ENCODE measurements at regions not wholly inside any gene's neighbourhood (a gene's known extent, or its start where the extent isn't known, plus 50 kb on each side); places are given as distances from the start of the nearest gene placed in this dataset.
A peak's percentile ranks its signal among the peaks of the same experiment; 100 is the strongest.

DNA sequence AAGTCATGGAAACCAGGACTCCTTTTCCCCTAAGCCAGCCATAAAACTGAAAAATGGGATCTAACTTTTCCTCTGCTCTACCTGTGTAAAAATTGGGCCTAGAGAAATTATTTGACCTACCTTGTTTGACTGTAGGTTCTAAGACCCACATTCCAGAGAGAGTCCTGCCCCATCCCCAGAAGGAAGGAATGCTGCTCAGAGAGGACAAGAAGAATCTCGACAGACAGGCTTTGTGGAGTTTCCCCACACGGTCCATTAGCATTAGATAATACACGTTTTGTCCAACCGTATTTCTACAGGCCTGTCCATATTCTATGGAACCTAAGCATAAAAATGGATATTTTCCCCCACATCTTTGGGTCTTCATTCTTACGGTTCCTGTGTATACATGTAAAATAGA is 403.3 kb downstream of the METTL4 start:
- peaks cover 14% of the 10 kb centered on the region for H3K4me1 Mint-ChIP-seq
- DNase-seq (ENCODE audit: low spot score in 2 of 2, unreplicated experiment in 2 of 2), result no peak
- H3K27ac Mint-ChIP-seq, result peak overlapping the region; percentile 70
- H3K36me3 Mint-ChIP-seq, result no peaks in the 10 kb centered on the region
- H3K27me3 Mint-ChIP-seq (ENCODE audit: low read depth), result no peaks in the 10 kb centered on the region
- no peak overlapping the region for H3K4me3 Mint-ChIP-seq
- peaks cover 31% of the 10 kb centered on the region for H3K9me3 Mint-ChIP-seq
- TF ChIP-seq, protein P1, sequence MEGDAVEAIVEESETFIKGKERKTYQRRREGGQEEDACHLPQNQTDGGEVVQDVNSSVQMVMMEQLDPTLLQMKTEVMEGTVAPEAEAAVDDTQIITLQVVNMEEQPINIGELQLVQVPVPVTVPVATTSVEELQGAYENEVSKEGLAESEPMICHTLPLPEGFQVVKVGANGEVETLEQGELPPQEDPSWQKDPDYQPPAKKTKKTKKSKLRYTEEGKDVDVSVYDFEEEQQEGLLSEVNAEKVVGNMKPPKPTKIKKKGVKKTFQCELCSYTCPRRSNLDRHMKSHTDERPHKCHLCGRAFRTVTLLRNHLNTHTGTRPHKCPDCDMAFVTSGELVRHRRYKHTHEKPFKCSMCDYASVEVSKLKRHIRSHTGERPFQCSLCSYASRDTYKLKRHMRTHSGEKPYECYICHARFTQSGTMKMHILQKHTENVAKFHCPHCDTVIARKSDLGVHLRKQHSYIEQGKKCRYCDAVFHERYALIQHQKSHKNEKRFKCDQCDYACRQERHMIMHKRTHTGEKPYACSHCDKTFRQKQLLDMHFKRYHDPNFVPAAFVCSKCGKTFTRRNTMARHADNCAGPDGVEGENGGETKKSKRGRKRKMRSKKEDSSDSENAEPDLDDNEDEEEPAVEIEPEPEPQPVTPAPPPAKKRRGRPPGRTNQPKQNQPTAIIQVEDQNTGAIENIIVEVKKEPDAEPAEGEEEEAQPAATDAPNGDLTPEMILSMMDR (IDR thresholded peaks at IDR 0.05; ENCODE audit: unreplicated experiment), result no peak

DNA sequence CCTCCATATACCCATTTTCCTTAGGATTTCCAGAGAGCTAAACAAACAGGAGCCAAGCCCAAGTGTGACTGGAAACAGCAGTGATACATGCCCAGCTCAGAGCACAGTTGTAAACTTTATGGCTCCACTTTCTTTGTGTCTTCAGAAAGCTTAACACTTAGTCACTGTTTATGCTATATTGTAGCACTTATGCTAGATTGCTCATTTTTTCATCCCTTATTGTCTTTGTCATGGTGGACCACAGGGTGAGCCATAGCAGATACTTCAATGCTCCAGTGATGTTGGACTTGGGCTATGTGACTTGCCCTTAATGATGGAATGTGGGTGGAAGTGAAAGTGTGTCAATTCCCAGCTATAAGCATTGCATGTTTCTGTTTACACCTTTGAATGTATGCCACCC is 401.6 kb downstream of the METTL4 start:
- TF ChIP-seq, protein P1 (IDR thresholded peaks at IDR 0.05; ENCODE audit: unreplicated experiment), result no peak
- peaks cover 31% of the 10 kb centered on the region for H3K9me3 Mint-ChIP-seq
- DNase-seq (ENCODE audit: low spot score in 2 of 2, unreplicated experiment in 2 of 2), result no peak
- no peak overlapping the region for H3K4me3 Mint-ChIP-seq
- no peaks in the 10 kb centered on the region for H3K36me3 Mint-ChIP-seq
- no peaks in the 10 kb centered on the region for H3K27me3 Mint-ChIP-seq (ENCODE audit: low read depth)
- peaks cover 16% of the 10 kb centered on the region for H3K4me1 Mint-ChIP-seq
- H3K27ac Mint-ChIP-seq, result no peak overlapping the region

DNA sequence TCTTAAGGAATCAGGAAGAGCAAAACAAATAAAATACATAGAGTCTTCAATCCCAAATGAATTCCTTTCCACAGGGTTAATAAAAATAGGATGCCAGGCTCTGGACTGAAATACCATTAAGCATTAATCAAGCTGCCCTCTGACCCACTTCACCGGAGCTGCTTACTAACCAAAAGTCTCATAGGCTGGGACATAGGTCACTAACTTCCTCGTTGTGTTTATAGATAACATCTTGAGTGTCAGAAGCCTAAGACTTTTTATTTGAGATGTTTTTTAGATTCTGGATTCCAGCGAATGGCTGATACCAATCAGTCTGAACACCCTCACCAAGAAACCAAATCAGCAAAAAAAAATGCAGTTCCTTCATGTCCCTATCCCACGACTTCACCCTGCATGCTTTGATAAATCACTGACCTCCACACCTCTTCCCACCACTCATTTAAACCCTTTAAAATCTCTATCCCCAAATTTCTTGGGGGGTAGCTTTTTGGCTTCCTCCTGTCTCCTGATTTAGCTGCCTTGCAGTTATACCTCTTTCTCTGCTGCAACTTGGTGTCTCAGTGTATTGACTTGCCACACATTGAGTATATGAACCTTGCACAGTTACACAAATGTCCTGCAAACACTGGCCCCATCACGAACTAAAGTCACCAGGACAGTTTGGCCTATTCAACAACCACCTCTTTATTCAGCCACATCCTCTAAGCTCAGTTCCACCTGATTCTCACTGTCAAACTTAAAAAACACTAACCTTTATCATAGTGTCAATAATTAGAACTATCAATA is 399.3 kb downstream of the METTL4 start:
- Mint-ChIP-seq H3K27ac (peak overlapping the region; percentile 3), H3K36me3 (no peaks in the 10 kb centered on the region), H3K4me3 (no peak overlapping the region), H3K9me3 (peaks cover 20% of the 10 kb centered on the region), H3K27me3 (ENCODE audit: low read depth) (no peaks in the 10 kb centered on the region), H3K4me1 (peaks cover 16% of the 10 kb centered on the region)
- no peak for DNase-seq (ENCODE audit: low spot score in 2 of 2, unreplicated experiment in 2 of 2)
- TF ChIP-seq, protein P1 (IDR thresholded peaks at IDR 0.05; ENCODE audit: unreplicated experiment), result no peak

DNA sequence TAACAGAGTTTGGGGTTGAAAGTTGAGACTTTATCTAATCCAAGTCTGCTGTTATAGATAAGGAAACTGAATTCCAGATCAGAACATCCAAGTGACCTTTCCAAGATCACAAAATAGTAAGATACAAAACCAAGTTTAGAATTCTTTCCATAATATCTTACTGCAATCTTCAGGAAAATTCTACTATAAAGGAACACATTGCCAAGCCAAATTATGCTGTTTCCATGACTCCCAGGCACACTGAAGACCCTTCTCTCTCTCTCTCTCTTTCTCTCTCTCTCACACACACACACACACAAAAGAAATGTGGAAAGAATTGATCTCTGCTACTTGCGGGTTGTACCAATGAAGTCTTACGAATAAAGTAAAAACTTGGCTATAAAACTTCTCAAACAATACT is 398.4 kb downstream of the METTL4 start:
- no peaks in the 10 kb centered on the region for H3K27me3 Mint-ChIP-seq (ENCODE audit: low read depth)

DNA sequence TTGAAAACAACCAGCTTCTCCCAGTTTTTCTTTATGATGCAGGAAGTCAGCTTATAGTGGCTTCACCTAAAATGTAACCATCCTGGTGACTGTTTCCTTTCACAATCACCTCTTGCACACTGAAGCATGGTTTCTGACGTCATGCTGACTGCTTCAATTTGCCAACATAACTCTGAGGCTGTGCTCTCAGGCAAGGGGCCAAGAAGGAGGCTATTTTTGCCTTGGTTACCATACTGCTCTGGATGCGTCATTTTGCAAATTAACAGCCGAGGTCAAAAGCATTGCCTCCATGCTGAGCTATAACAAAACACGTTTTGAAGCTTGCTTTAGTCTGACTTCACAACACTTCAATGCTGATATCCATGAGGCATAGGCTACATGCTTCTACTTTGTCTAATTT is 397.8 kb downstream of the METTL4 start:
- Mint-ChIP-seq H3K27me3 (ENCODE audit: low read depth) (no peaks in the 10 kb centered on the region), H3K9me3 (peaks cover 9% of the 10 kb centered on the region), H3K36me3 (no peaks in the 10 kb centered on the region), H3K27ac (no peak overlapping the region), H3K4me1 (peaks cover 11% of the 10 kb centered on the region), H3K4me3 (no peak overlapping the region)
- TF ChIP-seq, protein P1 (IDR thresholded peaks at IDR 0.05; ENCODE audit: unreplicated experiment), result no peak
- DNase-seq (ENCODE audit: low spot score in 2 of 2, unreplicated experiment in 2 of 2), result no peak

More for the DNA sequence above, 398.4 kb downstream of the METTL4 start:
- Mint-ChIP-seq H3K4me3 (no peak overlapping the region), H3K4me1 (peaks cover 15% of the 10 kb centered on the region), H3K36me3 (no peaks in the 10 kb centered on the region), H3K9me3 (peaks cover 13% of the 10 kb centered on the region), H3K27ac (peak overlapping the region; percentile 51)
- TF ChIP-seq, protein P1 (IDR thresholded peaks at IDR 0.05; ENCODE audit: unreplicated experiment), result no peak
- DNase-seq (ENCODE audit: low spot score in 2 of 2, unreplicated experiment in 2 of 2), result no peak

All from mesothelial cell of epicardium (in vitro differentiated cells).